ENCODE measurements at regions not wholly inside any gene's neighbourhood (a gene's known extent, or its start where the extent isn't known, plus 50 kb on each side); places are given as distances from the start of the nearest gene placed in this dataset.

GRCh38 chr18:68418226-68418868, 296.6 kb downstream of the TMX3 start:
- TF ChIP-seq EP300 (IDR thresholded peaks at IDR 0.05; ENCODE audit: low read depth) (no peak), CTCF (IDR thresholded peaks at IDR 0.05) (no peak), POLR2A (IDR thresholded peaks at IDR 0.05) (no peak), POLR2AphosphoS5 (IDR thresholded peaks at IDR 0.05) (no peak)
